ENCODE measurements at regions not wholly inside any gene's neighbourhood (a gene's known extent, or its start where the extent isn't known, plus 50 kb on each side); places are given as distances from the start of the nearest gene placed in this dataset.
A peak's percentile ranks its signal among the peaks of the same experiment; 100 is the strongest.

GRCh38 chr2:16615687-16616615 lies 49.7 kb downstream of the CYRIA start:
- DNase-seq: no peak

DNA sequence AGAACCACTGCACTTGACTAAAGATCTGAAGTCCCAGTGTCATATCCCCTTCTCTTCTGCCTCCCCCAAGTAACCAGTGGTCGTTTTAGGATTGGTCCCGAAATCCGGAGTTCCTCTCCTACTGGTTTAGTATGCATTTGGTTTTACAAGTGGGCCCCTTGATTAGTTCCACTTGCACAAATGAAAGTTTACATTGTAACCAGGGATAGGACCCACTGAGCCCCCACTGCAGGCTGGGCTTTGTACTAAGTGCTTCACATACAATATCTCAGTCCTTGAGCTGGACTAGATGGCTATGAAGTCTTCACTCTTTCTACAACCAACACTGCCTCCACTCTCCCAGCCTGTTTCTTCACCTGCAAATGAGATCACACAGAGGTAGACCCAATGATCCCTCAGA lies 50.4 kb downstream of the CYRIA start:
- no peak for DNase-seq

GRCh38 chr2:16614314-16614860 lies 51.2 kb downstream of the CYRIA start:
- no peak for DNase-seq

- no peak for DNase-seq
Measured at GRCh38 chr2:16613539-16614011, 52.1 kb downstream of the CYRIA start.

DNA sequence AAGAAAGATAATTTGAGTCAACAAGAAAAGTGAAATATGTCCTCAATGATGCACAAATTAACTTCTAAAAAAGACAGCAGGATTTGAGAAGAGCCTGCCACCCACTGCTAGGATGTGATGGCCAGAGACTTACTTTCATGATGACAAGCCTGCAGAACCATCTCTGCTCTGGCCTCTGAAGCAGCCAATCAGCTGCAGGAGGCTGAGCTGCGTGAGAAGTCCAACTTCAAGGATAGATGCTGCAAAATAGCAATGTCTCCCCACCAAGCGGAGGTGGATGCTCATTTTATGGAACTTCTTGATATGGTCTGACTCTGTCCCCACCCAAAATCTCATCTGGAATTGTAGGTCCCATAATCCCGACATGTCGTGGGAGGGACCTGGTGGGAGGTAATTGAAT lies 53.1 kb downstream of the CYRIA start:
- no peak for DNase-seq

DNA sequence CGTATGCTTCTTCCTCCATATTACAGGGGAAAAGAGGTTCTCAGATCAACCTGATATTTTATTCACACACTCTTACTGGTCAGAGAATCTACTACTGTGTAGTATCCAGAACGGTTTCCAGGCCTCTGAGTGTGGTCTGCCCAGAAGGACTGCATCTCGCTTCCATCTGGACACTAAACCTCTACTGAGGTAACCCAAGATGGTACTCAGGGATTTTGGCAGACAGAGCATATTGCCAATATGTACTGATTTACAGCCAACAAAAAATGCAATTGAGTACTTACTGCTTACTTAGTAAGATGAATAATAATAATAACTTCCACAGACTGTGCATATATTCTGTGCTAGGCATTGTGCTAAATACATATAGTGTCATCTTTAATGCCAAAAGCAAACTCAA lies 55.8 kb downstream of the CYRIA start:
- no peak for DNase-seq

DNA sequence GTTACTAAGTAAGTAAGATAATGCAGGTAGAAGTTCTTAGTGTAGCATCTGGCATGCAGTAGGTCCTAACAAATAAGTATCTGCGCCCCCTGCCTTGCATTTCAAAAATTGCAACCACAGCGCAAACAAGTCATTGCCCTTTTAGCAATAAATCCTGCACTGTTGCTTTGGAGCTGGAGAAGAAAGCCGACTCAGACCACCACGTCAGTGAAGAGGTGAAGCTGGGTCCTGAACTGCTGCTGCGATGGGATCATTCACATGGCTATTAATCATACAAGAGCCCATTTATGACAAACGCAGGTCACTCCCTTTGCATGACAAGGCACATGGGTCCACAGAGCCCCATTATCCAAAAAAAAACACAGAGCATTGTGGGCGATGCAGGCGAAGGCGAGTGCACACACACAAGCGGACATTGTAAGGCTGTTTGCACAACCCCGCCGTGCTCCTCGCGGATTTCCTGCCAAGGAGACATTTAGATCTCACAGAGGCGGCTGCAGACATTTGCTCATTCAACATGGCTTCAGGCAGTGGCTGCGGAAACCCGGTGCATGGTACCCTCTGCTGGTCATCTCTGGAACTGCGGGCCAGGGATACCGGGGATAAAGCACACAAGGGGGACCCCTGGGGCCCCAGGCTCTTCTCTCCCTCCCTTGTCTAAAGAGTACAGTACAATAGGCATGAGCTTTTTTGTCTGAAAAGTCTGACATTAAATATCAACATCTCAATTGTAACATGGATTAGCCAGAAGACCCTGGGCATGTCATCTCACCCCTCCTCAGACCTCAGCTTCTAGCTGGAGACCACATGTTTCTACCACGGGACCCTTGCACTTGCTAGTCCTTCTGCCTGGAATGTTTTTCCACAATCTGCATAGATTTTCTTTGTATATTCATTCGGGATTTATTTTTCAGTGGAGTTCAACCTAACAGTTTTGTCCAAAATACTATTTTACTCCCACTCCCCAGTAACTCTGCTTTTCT lies 56.7 kb downstream of the CYRIA start:
- peak; percentile 96 for DNase-seq

GRCh38 chr2:16607301-16607700 lies 58.3 kb downstream of the CYRIA start:
- DNase-seq: no peak

DNA sequence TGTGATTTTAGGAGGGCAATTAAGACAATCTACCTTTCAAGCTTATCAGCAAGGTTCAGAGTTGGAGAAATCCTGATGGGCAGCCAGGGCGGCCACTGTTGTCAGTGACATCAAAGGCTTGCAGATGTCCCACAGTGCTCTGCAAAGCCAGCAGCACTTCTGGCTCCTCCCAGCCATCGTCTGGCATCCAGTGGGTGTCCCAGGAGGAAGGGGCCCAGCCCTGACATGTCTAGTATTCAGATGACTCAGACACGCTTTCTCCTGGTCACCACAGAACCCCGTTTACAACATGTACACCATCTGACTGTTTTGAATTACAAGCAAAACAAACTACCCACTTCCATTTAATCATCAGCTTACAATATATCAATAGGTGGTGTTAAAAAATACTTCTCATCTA lies 61.4 kb downstream of the CYRIA start:
- no peak for DNase-seq

- DNase-seq: no peak
Measured at GRCh38 chr2:16591370-16591933, 74.2 kb downstream of the CYRIA start.

- no peak for DNase-seq
Measured at GRCh38 chr2:16589465-16589864, 76.2 kb downstream of the CYRIA start.

DNA sequence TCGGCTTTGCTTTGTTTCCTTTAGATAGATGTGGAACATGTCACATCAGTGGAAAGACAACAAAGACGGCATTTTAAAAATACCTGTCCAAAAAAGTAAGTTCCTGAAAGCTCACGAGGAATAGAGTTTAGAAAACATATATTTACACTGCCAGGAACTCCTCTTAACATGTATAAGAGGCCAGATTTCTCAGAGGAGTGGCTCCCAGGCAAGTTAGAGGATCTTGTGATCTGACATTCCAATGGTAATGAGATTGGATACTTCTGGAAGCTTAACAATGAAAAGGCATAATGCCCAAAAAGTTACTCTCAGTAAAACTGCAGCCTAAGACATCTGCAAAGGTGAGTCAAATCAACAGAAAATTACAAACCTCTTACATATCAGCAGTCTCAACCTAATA lies 77.1 kb downstream of the CYRIA start:
- DNase-seq: no peak

GRCh38 chr2:16587601-16588000 lies 78.0 kb downstream of the CYRIA start:
- DNase-seq: no peak

DNA sequence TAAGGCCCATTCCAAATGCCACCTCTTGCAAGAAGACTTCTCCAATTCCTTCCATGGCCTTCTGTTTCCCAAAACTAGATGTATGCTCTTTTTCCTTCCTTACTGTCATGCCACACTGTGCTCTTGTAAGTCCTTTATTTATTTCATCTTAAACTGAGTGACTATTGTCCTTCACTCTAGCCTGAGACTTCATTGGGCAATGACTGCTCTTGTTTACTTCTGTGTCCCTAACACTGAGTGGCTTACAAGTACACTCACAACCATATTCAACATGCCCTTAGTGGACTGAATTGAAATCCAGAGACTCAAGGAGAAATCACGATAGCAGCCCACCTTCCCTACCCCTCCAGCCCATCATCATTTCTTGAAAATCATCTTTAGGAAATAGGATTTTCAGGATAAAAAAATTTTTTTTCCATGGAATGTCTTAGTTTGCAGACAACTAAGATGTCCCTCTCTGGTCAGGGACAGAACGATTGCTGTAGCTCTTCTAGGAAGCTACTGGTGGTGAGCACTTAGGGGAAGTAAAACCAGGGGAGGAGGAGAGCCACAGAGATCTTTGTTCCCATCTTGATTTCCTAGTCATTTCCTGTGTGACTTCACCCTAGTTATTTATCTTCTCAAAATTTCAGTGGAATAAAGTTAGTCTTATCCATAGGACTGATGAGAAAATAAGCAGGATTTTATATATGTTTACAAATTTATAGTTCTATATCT lies 80.7 kb downstream of the CYRIA start:
- no peak for DNase-seq

DNA sequence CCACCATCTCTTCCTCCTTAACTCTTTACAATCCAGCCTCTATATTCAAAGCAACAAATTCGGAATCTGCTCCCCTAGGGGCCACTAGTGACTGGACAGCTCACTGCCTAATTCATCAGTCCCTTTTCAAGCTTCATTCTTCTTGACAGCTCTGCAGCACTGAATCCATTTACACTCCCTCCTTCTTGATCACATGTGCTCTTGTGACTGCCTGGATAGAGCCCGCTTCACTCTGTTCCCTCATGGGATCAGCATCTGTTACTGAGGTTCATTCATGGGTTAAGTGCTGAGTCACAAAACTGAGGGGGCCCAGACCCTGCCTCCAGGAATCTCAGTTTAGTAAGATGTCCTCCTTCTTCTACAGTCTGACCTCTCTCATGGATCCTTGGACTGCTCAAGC lies 81.5 kb downstream of the CYRIA start:
- DNase-seq: no peak

DNA sequence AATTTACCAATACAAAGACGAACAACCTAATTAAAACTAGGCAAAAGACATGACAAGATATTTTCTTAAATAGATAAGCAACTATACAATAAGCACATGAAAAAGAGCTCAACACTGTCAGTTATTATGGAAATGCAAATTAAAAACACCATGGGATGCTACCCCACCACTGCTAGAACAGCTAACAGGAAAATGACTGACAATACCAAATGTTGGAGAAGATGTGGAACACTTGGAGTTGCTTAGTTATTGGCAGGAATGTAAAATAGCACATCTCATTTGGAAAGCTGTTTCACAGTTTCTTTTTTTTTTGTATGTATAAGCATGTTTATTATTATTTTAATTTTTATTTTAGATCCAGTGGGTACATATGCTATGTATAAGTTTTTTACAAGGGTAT lies 84.4 kb downstream of the CYRIA start:
- DNase-seq: no peak

DNA sequence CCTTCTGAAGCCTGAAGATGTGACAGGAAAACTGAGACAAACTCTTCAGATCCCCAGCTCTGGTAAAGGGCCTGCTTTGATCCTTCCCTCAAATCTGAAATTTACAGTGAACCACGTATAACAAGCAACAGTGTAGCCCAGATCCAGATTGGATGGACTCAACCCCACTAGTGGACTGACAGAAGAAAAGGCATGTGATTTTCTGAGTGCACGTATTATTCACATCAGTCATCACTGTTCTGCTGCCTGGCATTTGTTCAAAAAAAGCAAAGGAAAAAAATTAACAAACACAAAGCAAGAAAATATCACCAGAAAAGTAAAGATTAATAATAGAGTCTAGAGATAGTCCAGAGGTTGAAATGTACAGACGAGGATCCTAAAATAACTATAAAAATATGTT lies 87.6 kb downstream of the CYRIA start:
- no peak for DNase-seq

- no peak for DNase-seq
Measured at GRCh38 chr2:16570516-16570915, 95.1 kb downstream of the CYRIA start.

DNA sequence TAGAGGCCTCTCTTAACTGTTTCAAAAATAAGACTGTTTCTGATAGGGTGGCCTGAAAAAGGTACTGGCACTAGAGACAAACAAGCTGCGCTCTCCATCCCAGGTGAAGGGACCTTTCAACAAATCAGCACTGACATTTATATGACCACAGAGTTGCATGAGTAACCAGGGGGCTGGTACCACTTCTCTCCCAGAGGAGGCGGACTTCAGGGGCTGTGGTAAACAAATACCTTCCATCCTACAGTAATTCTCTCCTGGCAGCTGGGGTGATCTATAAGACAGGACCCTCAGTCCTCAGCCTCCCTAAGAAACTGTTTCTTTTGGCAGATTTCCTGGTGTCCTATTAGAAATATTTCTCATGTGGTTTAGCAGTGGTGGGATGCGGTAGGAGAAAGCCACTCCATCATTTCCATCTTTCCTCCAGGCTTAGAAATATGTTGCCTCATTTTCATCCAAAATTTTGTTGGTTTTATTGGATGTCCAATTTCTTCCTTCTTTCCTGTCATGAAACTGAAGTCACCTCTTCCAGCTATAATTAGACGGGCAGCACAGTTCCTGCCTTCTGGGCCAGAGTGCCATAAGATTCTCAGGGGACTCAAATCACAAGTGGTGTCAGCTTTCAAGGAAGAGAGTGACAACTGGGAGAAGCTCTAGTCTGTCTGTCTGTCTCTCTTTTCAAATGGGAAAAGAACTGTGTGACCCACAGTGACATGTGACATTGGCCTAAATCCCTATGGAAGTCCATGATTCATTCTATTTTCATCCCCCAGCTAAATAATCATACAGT lies 96.4 kb downstream of the CYRIA start:
- DNase-seq: no peak

- no peak for DNase-seq
Measured at GRCh38 chr2:16566701-16567100, 98.9 kb downstream of the CYRIA start.

DNA sequence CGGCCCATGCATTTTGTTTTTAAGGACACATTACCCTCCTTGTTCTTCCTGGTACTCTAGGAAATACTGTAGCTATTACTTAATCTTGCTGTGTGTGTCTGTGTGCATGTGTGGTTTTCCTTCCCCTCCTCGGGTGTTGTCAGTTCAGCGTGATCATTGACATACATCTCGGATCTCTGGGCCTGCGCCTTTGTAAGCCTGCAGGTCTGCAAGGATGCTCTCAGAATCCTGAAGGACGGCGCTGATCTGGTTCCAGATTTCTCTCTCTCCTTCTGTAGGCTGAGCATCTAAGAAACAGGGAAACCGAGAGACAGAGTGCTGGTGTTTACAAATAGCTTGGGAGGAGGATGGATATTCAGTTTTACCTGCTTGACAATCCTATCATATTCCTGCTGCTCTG lies 100.2 kb downstream of the CYRIA start:
- no peak for DNase-seq
